Left ventricle myocardium superior (tissue), 1 donor: ENCODE measurements at regions not wholly inside any gene's neighbourhood (a gene's known extent, or its start where the extent isn't known, plus 50 kb on each side); places are given as distances from the start of the nearest gene placed in this dataset.

Experiments
- ATAC-seq: fragments of 200-7000 bp; cut with Tn5 transposase; one replicate; pipeline ENCODE4 v1.9.1; 2020; ENCODE audit warnings: mild to moderate bottlenecking, moderate library complexity
- DNase-seq: peaks from one replicate; pipeline ENCODE4 v3.0.0-alpha.2; 2020
- intact Hi-C: fragments of 100-400 bp; cut with micrococcal nuclease; formaldehyde crosslinking; loops from one replicate; pipeline ENCODE4 v1.11.0; 2022
- donor health status: DM: no; HTN: yes; CAD: no; lungs with severe emphysema.

DNA sequence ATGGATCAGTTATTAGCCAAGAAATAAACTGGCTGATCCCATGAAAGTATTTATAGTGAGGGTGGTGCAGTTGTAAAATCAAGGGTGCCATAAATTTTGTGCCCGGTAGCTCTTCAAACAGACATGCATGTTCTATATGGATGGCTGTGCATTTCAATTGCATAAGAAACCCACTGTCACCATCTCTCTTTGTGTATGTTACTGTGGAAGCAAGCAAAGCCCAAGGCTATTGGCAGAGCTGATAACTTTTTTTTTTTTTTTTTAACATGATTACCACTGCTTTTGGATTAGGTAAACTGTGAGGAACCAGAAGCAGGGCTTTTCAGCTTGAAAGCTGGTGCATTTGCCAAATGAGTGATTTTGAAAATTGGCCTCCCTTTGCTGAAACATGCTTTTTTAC lies 332.6 kb downstream of the SOX11 start:
- intact Hi-C loops: no loop called here
- no peak for DNase-seq
- no peak for ATAC-seq

- intact Hi-C loops: no loop called here
- DNase-seq: no peak
- ATAC-seq: no peak
These were observed 333.2 kb downstream of the SOX11 start for GRCh38 chr2:6025391-6025790.

DNA sequence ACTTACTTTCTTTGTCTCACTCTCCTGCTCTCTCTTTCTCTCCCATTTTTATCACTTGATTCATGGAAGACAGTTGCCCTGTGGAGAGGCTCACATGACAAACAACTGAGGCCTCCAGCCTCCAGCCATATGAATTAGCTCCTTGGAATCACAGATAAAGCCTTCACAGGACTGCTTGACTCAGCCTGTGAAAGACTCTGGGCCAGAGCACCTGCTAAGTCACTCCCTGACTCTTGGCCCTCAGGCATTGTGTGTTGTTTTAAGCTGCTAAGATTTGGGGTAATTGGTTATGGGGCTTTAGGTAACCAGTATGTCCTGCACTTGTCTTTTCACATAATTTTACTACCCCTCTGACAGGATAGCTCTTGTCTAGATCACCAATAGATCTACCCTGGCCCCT lies 334.9 kb downstream of the SOX11 start:
- ATAC-seq (no peak), DNase-seq (no peak)
- intact Hi-C loops: no loop called here

GRCh38 chr2:6031200-6031867 lies 339.1 kb downstream of the SOX11 start:
- ATAC-seq (no peak), DNase-seq (no peak)
- intact Hi-C loops: no loop called here

GRCh38 chr2:6036211-6036610 lies 344.0 kb downstream of the SOX11 start:
- ATAC-seq (no peak), DNase-seq (no peak)
- intact Hi-C loops: no loop called here

DNA sequence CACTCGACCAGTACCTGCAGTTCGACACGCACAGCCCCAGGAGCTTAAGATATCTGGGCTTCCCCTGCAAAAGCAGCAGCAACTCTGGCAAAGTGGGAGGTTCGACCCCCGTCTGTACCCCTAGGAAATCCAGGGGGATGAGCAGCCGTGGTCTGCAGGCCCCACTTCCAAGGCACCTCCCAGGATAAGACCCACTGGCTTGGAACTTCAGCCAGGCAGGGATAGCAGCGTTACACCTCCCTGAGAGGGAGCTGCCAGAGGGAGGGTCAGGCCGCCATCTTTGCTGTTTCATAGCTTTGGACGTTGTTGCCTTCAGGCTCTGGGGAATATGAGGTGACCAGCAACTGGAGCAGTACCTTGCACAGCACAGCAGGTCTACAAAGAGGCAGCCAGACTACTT lies 351.1 kb downstream of the SOX11 start:
- DNase-seq (no peak), ATAC-seq (no peak)
- intact Hi-C loops: no loop called here

DNA sequence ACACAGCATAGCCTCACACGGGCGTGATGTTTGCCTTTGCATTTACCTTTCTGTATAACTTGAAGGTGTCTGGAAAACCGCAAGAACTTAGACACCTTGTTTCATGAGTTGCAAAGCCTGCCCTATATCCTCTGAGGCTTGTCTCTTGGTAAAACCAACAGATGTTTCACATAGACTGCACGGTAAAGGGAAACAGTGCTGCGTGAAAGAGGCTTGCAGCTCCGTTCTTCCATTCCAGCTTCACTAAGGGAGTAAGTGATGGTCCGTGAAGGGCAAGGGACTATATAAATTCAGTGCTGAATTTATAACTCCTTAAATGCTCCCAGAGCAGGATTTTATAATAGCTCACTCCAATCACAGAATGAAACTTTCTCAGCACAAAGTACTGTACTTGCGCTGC lies 360.5 kb downstream of the SOX11 start:
- DNase-seq (no peak), ATAC-seq (no peak)
- intact Hi-C loops: no loop called here

DNA sequence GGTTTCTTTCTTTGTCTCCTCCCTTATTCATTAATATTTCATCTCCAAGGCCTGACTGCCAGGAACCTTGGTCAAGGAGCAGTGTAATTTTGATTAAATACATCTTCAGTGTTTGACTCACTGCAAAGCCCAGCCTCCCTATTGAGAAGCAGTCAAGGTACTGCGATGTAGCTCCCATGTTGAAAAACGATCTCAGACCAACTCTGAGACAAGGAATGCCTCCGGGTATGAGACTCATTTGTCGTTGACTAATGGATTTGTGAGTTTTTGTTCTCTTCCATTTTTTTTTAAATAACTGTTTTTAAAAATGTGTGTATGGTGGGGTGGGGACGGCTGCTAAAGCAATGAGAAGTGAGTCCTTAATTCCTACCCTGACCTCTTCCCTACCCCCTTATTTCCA lies 361.6 kb downstream of the SOX11 start:
- DNase-seq (no peak), ATAC-seq (no peak)
- intact Hi-C loops: no loop called here

GRCh38 chr2:6054161-6054671 lies 362.0 kb downstream of the SOX11 start:
- ATAC-seq: no peak
- DNase-seq: no peak
- intact Hi-C loops: no loop called here

- DNase-seq (no peak), ATAC-seq (no peak)
- intact Hi-C loops: no loop called here
These were observed 368.9 kb downstream of the SOX11 start for GRCh38 chr2:6060992-6061663.

DNA sequence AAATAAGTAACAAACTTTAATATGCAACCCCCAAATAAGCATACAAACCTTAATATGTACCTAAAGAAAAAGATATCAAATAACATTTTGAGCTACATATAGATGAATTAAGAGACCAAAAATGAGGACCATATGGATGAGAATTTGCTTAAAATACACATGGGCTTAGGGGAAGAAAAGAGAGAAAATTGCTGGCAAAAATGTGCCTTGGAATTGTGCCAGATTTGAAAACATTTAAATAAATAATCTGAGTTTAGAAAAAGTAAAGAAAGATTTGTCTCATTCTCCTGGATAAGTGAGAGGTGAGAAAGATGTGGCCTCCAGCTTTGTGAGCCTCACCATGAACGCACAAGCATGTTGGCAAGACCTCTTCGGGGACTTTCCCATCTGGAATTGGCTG lies 372.6 kb downstream of the SOX11 start:
- no peak for ATAC-seq
- DNase-seq: no peak
- intact Hi-C loops: no loop called here

DNA sequence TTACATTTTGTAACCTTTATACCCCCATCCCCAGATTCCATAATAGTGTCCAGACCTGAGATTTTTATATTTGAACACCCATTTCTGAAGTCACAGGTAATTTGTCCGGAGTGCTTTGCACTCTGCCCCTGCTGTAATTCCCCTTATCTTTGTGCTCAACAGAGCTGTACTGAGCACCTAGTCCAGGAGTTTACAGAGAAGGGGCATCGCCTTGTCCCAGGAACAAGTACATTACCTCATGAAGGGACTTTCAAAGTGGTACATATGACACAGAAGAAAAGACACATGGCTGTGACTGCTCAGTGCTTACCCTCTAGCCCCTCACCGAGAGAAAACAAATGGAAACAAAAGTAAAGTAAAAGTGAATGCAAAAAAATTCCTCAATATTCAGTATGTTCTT lies 373.5 kb downstream of the SOX11 start:
- intact Hi-C loops: no loop called here
- DNase-seq (no peak), ATAC-seq (no peak)

DNA sequence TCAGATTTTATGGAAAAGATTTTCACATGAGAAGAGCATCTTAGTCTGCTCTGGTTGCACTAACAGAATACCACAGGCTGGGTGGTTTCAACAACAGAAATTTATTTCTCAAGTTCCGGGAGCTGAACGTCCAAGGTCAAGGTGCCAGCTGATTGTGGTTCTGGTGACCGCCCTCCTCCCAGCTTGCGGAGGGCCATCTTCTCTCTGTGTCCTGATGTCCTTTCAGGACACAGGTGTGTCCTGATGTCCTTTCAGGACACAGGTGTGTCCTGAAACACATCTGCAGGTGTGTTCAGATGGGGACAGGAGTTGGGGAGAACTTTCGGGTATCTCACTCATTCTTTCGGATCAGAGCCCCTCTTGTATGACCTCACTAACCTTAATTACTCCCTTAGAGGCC lies 374.9 kb downstream of the SOX11 start:
- DNase-seq (no peak), ATAC-seq (no peak)
- intact Hi-C loops: no loop called here

GRCh38 chr2:6067806-6068205 lies 375.6 kb downstream of the SOX11 start:
- no peak for DNase-seq
- no peak for ATAC-seq
- intact Hi-C loops: no loop called here

- DNase-seq: no peak
- ATAC-seq: no peak
- intact Hi-C loops: no loop called here
These were observed 376.2 kb downstream of the SOX11 start for GRCh38 chr2:6068429-6068828.

DNA sequence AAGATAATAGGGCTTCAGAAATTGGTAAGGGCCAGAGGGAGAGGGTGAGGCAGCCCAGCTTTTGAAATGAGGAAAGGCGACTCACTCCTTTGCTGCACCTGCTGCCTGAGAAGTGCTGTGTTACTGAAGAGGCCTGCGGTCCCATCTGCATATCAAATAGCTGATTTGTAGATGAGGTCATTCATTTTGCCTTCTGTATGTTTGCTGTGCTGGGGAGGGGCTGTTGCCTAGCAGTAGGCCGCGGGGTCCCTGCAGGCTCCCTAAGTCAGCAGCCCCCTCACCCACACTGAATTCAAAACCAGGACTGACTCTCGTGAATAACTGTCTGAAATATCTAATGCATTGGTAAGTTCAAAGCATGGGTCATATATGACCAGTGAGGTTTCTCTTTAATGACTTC lies 377.2 kb downstream of the SOX11 start:
- ATAC-seq (no peak), DNase-seq (no peak)
- intact Hi-C loops: no loop called here

DNA sequence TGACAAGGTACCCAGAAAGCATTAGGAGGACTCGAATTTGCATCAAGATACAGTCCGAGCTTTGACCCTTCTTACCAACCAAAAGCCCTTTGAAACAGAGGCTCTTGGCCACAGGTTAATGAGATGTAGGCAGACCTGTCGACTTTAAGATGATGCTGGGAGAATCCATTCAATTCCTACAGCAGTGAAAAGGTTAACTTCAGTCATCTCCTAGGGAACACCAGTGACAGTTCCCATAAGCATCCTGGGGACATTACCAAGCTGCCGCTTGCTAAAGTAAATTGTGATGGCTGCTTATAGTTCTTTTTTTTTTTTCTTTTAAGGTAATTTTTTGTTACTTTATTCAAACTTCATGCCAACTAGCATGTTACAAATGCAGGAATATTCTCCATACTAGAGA lies 379.3 kb downstream of the SOX11 start:
- intact Hi-C loops: no loop called here

DNA sequence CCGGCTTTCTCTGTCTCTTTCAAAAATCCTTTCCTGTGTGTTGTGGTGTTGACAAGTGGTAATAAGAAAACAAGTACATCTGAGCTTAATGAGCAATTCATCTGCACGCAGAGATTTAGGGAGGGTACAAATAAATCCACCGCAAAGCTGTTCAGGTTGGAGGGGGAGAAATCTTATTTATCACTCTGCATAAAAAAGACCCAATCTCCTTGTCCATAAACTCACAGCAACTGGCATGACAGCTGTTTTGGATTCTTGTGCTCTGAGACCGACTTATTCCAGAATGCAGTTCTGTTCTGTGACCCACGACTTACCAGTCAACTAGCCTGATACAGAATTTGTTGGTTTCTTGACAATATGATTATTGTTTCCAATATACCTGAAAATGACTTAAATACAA lies 380.1 kb downstream of the SOX11 start:
- ATAC-seq (no peak), DNase-seq (no peak)
- intact Hi-C loops: no loop called here

More for the DNA sequence above, 379.3 kb downstream of the SOX11 start:
- no peak for DNase-seq
- no peak for ATAC-seq

DNA sequence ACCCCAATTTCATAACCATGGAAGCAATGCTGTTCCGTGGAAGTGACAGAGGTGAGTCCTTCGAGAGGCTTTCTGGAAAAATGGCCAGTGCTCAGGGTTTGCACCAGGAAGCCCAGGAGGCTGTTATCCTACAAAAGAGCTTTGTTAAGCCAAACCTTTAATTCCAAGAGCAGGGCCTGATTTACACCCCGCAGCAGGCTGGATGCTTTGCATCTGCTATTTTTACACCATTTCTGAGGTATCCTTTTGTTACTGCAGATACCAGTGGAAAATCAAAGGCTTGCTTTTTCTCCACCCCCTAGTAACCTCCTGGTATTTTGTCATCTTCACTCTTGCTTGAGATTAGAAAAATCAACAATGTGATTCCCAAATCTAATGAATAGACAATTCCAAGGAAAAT lies 380.6 kb downstream of the SOX11 start:
- ATAC-seq: no peak
- DNase-seq: no peak
- intact Hi-C loops: no loop called here

GRCh38 chr2:6073191-6074088 lies 381.3 kb downstream of the SOX11 start:
- DNase-seq: no peak
- ATAC-seq: peak; percentile 41
- intact Hi-C loops: no loop called here
